Iris pigment epithelial cell (primary cell): ENCODE measurements at regions not wholly inside any gene's neighbourhood (a gene's known extent, or its start where the extent isn't known, plus 50 kb on each side); places are given as distances from the start of the nearest gene placed in this dataset.

Source experiments
- DNase-seq: peaks from one replicate; pipeline ENCODE4 v3.0.0-alpha.2; 2011; ENCODE audit warnings: low read depth

GRCh38 chr3:106611841-106612240 is 743.0 kb upstream of the CBLB start:
- DNase-seq = peak; percentile 20

GRCh38 chr3:106616556-106616955 is 747.7 kb upstream of the CBLB start:
- no peak for DNase-seq

DNA sequence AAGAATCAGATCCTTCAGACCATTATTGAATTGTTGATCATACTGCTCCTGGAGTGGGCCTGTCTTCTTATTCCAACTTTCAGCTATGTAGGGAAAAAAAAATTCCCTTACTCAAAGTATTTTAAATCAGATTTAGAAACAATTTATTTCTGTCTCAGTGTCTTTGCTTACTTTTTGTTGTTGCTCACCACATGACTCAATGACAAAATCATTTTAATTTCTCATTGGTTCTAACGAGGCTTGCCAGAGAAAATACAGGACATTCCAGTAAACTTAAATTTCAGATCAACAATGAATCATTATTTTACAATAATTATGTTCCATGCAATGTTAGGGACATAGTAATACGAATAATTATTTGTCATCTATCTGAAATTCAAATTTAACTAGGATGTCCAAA is 748.5 kb upstream of the CBLB start:
- DNase-seq = no peak

DNA sequence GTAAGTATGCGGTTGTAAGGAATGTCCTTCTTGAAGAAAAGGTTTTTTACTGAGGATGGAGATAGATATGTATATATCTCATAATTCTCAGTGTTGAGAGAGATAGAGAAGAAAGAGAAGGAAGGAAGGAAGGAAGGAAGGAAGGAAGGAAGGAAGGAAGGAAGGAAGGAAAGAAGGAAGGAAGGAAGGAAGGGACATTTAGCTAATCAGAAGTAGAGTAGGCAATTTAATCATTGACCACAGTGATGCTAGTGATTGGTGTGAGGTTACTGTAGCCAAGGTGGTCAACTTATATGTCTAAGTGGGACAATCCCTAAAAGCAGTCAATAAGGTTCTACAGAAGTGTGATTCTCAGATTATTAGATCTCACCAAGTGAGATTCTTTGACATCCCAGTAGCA is 751.8 kb upstream of the CBLB start:
- DNase-seq = no peak

DNA sequence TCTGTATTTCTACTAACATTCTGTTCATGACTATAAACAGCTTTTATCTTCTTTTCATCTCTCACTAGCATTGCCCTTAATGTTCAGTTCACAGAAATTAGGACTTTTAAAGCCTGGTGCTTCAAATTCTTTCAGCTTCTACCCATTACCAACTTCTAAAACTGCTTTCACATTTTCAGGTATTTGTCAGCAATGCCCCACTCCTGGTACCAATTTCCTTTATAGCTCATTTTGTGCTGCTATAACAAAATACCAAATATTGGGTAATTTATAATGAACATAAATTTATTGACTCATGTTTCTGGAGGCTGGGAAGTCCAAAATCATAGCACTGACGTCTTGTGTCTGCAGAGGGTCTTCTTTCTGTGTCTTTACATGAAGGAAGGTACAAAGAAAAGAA is 753.1 kb upstream of the CCDC54 start:
- no peak for DNase-seq

DNA sequence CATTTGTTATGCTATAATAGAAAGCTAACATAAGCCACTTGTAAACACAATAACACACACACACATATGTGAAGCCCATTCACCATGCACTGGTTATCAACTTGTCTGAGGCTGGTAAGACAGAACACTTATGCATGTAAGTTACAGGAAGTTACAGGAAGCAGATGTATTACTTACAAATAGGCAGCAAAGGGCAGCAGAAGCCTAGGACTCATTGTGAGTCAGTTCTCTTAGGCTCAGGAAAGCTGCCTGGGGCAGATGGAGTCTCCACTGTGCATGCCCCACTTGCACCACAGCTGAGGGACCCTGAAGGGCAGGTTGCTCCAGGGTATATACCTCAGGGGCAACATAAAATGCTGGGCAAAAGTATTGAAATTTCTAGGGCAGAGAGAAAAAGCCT is 748.8 kb upstream of the CCDC54 start:
- DNase-seq = peak; percentile 69

DNA sequence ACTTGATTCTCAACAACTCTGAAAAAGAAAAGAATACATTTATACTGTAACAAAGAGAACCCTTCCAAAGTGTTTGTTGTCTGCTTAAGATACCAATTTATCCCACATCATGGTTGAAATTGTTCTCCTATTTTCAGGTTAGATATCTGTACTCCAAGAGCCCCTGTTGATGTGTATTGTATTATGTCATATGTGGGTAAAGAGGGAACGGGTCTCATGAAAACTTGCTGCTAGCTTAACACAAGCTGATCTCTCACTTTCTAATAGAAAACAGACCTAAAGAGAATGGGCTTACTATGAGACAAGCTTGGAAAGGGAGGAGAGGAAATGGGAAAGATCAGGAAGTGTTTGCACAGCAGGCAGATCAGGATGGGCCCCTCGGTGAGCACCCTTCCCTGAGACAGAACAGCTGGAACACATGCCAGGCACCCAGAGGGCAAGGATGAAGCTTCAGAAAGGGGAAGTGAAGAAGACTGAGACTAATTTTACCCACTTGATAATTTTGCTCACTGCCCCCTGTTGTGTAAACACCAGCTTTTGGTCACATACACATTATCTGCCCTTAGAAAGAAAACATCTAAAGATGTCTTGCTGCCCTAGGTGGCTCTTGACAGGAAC is 747.9 kb upstream of the CCDC54 start:
- DNase-seq = no peak

DNA sequence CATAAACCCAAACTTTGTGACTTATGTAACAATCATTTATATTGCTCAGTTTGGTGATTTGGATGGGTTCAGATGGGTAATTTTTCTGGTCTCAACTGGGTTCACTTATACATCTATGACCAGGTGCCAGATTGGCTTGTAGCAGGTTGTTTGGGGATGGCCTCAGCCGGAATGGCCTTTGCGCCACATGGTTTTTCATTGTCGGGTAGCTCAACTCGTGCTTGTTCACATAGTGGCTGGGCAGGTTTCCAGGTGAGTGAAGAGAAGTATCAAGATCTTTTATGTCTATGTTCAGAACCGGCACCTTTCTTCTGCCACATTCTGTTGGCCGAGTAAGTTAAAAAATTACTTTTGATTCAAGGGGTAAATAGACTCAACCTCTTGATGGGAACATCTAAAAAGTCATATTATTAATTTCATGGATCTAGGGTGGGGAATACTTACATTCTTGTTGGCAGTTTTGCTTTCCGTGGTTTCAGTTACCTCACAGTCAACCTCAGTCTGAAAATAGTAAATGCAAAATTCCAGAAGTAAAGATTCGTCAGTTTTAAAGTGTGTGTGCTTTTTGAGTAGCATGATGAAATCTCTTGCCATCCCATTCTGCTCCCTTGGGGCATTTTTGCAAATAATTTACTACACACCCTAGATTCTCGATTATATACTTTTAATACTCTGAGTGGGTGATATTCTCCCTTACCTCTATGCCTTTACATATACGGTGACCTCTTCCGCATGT is 745.7 kb upstream of the CCDC54 start:
- no peak for DNase-seq

DNA sequence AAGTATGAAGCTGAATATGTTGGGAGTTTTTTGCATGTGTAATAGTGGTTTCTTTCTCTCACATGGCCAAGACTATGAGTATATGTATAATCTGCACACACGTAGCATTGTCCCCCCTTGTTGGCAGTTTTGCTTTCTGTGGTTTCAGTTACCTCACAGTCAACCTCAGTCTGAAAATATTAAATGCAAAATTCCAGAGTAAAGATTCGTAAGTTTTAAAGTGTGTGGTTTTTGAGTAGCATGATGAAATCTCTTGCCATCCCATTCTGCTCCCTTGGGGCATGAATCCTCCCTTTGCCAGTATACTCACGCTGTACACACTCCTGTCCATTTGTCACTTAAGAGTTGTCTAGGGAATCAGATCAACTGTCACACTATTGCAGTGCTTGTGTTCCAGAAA is 742.0 kb upstream of the CCDC54 start:
- DNase-seq = peak; percentile 54

GRCh38 chr3:106635826-106636225 is 741.4 kb upstream of the CCDC54 start:
- DNase-seq = no peak

DNA sequence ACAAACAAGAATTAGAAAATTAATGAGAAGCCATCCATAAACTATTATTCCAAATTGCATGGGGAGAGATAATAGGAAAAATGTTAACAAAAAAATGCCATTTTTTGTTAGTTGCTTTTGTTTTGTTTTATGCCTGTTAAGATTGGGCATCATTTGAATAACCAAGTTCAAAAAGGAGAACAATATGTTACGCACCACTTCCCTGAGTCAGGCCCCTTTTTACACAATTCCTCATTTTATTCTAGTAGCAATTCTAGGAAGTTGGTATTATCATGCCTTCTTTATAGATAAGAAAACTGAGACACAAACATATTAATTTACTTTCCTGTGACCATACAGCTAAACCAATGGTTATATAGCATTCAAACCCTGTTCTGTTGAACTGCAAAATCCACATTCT is 736.9 kb upstream of the CCDC54 start:
- no peak for DNase-seq

DNA sequence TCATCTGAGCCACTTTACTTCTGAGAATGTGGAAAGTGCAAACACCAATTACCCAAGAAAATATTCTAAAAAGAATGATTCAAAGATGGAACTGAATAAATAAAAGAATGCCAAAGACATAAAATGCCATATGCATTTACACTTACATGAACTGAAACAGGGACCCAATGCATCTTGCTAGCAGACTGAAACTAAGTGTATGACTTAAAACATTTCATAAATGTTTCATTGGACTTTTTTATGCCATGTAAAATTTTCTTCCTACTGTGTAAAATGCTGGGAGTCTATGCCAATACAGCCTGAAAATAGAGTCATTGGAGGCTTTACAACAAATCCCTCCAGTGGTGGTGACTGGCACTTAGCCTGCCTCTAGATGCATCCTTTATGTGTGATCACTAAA is 735.1 kb upstream of the CCDC54 start:
- no peak for DNase-seq

DNA sequence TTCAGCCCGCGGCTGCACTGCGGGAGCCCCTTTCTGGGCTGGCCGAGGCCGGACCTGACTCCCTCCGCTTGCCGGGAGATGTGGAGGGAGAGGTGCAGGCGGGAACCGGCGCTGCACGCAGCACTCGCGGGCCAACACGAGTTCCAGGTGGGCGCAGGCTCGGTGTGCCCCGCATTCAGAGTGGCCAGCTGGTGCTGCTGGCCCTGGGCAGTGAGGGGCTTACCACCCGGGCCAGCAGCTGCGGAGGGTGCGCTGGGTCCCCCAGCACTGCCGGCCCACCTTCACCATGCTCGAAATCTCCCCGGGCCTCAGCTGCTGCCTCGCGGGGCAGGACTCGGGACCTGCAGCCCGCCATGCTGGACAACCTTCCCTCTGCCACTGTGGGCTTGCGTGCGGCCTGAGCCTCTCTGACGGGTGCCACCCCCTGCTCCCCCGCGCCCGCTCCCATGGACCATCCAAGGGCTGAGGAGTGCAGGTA is 733.5 kb upstream of the CCDC54 start:
- no peak for DNase-seq

- peak; percentile 16 for DNase-seq
Observed at GRCh38 chr3:106673926-106674569, 703.2 kb upstream of the CCDC54 start.

GRCh38 chr3:106675451-106675850 is 701.8 kb upstream of the CCDC54 start:
- no peak for DNase-seq

DNA sequence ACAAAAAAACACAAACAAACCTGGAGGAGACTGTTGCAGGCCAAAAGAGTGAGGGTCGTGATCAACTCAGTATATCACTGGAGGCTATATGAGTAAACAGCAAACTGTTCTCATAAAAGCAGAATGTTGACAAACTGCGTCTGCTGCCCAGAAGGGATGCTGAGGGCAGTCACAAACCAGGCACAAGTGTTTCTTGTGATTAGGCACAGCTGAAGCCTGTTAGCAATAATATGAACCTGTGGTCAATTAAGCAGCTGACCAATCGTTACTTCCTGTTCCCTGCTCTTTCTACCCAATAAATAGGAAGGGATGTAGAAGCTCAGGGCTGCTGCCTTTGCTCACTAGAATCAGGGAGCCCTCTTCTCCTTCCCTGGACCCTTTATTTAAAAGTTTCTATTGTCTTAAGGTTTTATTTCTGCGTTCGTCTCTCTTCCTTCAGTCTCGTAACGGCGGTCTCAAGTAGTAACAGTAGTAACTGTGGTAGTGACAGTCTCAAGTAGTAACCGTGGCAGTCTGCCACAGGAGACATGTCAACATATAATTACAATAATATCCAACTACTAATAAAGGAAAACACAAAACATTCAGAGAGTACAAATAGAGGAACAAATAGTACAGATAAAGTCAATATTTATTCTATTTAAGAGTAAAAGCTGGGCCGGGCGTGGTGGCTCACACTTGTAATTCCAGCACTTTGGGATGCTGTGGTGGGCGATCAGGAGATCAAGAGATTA is 698.4 kb upstream of the CCDC54 start:
- no peak for DNase-seq

- DNase-seq = peak; percentile 16
Observed at GRCh38 chr3:106683953-106684620, 693.2 kb upstream of the CCDC54 start.

GRCh38 chr3:106685745-106686144 is 691.5 kb upstream of the CCDC54 start:
- DNase-seq = no peak

DNA sequence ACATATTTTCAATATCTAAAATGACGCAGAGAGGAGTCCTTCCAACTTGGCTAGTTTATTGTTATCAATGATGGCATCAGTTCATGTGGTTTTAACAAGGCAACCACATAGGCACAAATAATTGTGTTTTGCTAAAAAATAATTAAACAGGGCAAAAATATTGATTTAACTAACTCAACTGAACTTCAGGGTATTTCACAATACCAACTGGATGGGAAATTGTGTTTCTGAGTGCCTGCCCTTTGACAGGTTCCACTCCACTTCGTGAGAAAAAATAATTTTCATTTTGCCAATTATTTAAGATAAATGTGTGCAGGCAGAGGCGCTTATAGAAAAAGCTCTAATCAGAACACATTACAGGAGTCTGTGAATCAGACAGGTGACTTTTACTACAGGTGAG is 689.3 kb upstream of the CCDC54 start:
- DNase-seq = no peak

GRCh38 chr3:106688464-106688863 is 688.8 kb upstream of the CCDC54 start:
- DNase-seq = peak; percentile 91

DNA sequence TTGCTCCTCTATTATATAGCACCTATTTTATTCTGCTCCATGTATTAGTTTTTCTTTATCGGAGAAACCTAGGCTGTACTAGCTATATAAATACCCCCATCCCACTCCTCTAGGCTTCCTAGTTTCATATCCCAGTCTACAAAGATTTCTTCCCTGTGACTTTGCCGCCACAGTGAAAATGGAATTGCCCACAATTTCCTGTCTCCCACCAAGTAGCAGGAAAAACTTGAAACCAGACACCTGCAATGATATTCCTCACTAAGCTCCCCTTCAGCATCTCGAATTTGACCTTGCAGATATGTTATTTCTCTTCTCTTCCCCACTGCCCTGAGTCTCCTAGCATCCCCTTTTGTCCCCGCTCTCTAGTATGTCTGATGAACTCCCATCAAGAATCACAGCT is 685.8 kb upstream of the CCDC54 start:
- DNase-seq = no peak

DNA sequence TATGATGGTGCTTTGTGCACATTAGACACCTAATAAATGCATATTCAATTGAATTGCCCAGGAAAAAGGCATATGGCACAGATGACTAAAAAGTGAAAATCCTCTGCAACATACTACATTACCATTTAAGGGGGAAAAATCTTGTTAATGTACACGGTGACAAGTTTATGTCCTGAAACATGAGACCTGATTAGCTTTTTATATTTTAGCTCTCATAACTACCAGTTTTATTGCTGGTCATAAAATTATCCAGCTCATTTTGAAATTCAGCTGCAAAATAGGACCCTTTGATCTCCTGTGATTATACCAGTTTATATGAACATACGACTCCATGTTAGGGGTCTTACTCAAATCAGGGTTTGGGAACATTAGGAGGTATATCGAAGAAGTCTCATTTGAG is 684.6 kb upstream of the CCDC54 start:
- no peak for DNase-seq
